SIG-M5 treated with dmso at 0.1 percent for 504 hours (cell line): ENCODE measurements at regions not wholly inside any gene's neighbourhood (a gene's known extent, or its start where the extent isn't known, plus 50 kb on each side); places are given as distances from the start of the nearest gene placed in this dataset.
A peak's percentile ranks its signal among the peaks of the same experiment; 100 is the strongest.

Source experiments
- DNase-seq: peaks from one replicate; lab custom pipeline; 2025; ENCODE audit not compliant: unreplicated experiment; lab: John Stamatoyannopoulos, UW

DNA sequence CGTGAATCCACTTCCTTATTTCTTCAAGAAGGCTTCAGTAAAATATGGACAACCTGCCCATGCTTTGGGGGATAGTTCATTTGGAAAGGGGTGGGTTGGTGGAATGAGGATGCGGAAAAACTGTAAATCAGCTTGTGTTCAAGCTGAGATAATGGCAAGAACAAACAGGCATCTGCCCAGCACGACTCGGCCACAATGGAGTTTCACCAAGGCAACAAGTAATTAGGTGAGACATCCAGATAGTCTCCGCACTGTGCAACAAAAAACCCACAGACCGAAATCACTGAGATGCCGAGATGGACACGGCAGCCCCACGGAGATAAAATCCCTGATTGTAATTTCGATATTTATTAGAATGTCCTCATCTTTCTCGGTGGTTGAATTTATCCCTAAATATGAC lies 455.2 kb downstream of the AJAP1 start:
- DNase-seq, result no peak

DNA sequence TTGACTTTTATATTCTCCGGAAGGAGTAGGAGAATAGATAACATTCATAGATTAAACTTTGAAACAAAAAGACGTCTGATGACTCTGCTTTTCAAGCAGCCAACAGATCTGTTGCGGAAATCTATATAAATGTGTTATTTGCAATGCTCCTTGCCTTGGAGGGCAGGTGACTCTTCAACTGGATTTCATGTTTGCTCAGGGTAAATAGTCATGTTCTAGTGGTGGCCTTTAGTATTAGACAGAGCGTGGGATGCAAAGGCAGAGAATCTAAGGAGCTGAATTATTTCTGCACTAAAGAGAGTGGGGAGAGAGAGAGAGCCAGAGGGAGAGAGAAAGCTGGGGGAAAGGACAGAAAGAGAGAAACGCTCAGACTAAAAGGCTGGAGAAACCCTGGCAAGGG lies 454.3 kb downstream of the AJAP1 start:
- DNase-seq, result no peak

DNA sequence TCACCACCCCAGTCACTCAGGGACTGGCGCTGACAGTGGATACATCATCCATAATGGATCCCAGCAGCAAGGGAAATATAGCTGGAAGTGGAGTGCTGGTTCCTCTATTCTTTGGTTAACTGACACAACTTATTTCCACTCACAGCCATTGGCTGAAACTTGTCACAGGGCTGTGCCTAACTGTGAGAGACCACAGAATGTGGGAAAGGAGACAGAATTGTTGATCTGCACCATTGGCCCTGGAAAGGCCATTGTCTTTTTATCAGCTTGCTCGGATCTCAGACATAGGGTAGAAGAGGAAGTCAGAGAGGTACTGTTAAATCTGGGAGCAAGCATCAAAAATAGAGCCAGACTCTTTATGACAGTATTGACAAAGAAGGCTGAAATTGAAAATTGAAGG lies 451.3 kb downstream of the AJAP1 start:
- DNase-seq, result no peak

DNA sequence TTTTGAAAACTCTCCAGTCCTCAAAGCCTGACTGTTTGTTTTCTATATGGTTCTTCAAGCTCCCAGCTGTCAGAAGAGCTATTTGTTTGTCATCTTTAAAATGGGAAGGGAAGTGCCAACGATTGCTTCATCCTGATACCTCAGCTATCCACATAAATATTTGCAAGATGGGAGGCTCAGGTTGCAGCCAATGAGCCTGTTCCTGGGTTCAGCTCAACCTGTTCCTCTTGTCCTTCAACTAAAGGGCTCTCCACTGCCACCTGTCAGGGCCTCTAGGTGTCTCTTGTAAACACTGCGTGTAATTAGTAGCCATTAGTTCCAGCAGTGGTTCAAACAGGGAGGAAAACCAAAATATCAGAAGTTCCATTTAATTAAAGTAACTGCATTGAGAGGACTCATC lies 445.1 kb downstream of the AJAP1 start:
- DNase-seq, result peak; percentile 49

DNA sequence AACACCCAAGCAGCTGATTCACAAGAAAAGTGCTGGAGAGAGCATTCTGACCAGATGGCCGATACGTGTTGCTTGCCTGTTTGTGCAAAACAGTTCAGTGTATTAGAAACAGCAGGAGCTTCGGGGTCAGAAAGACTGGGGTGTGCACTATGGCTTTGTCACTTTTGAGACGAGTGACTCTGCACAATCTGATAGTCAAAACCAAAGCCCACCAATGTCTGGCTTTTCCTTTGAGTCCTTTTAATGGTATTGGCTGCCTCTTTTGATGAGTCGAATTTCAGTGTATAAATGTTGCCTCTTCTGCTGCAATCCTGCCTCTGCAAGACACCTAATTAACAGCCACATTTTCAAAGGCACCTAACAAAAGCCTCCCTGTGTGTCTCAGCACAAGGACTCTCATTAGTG lies 444.6 kb downstream of the AJAP1 start:
- DNase-seq, result no peak

DNA sequence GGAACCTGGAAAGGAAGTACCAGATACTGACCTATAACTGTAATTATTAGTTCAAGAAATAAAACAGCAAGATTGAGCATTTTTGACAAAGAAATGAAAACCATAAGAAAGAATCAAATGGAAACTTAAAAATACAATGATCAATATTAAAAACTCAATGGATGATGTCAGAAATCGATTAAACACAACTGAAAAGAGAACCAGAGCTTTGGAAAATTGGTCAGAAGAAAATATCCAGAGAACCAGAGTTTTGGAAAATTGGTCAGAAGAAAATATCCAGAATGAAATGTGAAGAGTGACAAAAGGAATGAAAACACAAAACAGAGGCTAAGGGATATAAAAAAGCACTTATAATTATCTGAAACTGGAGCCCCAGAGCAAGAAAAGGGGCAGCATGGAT lies 438.6 kb downstream of the AJAP1 start:
- no peak for DNase-seq

DNA sequence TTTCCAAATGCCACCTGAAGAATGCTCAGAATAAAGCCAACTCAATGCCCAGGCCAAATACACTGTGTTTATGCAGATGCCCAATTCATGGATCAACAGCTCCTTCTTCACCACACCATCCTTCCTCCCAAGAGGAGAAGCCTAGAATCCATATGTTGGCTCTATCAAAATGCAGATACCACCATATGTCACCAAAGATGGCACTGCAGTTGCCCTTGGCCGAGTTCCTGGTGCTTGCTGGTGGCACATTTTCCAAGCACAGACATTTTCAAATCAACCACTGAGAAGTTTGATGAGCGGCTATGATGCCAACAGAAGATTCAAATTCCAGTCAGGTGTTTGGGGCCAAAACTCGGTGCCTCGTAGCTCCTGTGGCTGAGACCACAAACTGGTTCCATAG lies 430.3 kb downstream of the AJAP1 start:
- DNase-seq, result no peak

DNA sequence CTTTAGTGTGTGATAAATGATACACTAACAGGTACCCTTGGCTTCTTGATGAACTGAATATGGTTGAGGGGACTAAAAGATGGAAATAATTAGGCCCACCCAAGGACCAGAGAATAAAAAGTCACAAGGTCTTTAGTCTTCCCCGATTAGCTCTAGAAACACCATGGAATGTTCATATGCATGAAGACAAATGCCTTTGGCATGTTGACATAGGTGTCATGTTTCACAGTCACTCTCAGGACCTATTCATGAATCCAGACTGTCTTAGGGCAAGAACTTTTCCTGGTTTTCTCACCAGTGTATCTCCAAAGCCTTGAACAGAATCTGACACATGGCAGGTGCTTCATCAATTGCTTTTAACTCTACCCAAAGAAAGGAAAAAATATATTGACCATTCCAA lies 412.8 kb downstream of the AJAP1 start:
- no peak for DNase-seq

DNA sequence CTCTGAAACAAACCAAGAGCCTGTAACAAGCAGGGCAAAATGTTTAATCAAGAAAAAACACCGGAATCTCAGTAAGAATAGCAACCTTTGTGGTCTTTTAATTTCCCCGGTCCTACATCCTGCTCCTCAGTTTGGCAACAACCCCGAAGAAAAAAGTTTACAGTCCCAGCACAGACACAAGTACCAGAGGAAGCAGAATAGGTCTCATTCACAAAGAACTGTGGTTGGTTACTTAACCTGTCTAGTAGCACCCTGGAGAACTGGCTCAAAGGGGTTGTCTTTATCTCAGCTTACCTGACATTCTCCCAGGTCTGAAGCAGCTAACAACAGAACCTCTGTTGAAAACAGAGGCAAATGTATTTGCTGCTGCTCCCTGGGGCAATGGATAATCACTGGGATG lies 399.3 kb downstream of the AJAP1 start:
- DNase-seq, result no peak

DNA sequence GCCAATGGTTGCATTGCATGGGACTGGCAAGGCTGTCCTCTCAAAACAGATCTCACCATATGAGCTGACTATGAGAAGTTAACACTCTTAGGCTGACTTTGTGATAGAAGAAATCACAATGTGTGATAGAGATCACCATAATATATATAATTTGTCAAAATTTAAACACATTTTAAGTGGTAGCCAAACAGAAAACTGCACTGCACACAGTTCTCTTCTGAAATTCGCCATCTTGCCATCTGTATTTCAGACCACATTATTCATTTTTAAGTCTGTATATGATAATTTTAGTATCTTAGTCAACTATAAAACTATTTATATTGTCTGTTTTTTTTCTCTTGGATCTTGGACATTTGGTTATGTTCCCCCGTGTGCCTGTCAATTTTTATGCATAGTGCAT lies 374.7 kb downstream of the AJAP1 start:
- DNase-seq, result no peak

DNA sequence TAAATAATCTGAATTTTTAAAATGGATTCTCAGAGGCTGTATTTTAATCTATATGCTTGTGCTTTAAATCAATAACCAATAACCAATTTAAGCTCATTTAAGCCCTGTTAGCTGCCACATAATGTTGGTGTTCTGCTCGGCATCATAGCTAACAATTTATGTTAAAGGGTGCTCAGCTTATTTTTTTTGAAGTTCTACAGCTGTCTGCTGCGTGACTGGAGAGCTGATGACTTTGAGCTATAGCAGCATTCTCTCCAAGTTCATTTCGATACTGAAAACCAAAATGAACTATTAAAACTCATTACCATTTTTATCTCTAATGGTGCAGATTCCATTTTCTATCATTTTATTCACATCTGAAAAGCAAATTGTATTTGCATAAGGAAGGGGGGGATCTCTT lies 357.8 kb downstream of the AJAP1 start:
- no peak for DNase-seq

DNA sequence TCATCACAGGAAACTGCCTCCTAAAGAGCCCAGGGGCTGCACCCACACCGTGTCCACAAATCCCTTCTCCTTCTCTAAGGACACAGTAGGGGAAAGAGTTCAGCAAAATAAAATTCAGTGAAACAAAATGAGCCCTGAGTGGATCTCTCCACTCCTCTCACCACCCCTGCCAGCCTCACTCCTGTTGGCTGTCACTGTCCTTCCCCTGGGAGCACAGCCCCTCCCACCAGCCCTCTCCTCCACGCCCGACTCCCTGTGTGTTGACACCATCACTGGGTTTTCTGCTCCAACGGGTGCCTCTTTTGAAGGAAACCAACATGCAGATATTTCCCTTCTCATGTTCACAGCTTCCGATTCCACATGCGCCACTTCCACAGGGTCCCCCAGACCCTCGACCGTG lies 356.2 kb downstream of the AJAP1 start:
- DNase-seq, result no peak

DNA sequence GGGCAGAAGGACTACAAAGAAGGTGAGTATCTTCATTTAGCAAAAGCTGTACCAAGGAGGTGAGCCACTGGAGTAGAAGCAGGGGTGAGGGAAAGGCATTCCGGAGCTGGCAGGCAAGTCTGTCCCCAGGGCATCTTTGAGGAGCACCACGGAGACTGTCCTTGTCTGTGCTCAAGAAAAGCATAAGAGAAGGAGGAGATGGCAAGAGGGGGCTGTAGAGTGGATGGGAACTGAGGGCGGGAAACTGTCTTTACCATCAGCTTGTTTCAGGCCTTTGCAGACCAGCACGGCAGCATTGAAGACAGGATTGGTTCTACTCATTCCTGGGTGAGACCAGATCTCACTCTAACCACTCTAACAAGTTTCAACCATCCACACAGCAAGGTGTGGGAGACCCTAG lies 355.8 kb downstream of the AJAP1 start:
- no peak for DNase-seq

DNA sequence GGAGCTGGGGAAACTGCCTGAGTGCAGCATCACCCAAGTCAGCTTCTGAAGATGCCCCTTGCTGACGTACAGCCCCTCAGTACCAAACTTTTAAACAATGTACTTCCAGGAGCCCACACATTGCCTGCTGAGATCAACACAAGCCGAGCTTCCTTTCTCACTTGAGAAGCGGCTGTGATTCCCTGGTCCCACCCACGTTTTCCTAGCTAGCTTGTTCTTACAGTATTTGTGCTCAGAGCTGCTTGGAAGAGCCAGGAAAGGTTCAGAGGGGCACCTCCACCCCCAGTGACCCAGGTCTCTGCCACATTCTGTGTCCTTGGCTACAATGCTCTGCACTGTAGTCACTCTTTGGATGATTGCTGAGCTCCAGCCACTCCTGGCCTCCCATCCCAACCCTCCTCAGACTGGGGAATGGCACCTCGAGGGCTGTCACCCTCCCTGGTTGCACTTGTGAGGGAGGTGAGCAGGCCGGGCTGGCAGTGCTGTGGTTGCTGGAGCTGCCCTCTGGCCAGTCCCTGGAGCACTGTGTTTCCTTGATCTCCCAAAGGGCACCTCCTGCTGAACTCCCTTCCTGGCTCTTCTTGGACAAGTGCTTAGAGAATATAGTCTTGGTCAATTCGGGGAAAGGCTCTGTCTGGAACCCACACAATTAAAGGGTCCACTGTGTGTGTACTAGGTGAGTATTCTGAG lies 355.1 kb downstream of the AJAP1 start:
- DNase-seq, result no peak

DNA sequence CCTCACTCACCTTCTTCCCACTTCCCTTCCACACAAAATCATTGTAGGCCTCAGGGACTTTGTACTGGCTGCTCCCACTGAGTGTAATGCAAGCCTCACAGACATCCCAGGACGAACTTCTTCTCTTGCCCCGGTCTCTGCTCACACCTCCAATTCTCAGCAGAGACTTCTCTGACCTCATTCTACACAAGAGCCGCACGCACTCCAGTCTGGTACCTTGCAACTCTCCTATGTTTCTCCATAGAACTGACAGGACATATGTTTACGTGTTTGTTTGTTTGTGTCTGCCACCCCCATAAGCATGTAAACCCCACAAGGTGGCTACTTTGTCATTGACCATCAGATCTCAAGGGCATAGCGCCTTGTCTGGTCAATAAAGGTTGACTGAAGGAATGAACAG lies 350.8 kb downstream of the AJAP1 start:
- DNase-seq, result no peak

DNA sequence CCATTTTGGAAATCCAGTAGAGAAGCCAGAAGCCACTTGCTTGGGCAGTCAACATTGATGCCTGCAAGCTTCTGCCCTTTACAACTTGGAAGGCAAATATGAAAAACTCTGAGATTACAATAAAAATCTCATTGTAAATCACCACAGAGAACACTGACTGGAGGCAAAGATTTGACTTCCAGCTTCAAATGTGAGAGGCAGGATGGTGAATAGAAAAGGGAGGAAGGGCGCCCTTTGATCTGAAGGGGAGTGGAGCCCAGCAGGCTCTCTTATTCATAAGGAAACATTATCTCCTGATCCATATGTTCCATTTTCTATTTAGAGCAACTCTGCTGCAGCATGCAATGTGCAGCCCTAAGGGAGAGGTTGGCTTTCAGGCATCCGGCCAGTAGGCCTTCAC lies 348.3 kb downstream of the AJAP1 start:
- no peak for DNase-seq

DNA sequence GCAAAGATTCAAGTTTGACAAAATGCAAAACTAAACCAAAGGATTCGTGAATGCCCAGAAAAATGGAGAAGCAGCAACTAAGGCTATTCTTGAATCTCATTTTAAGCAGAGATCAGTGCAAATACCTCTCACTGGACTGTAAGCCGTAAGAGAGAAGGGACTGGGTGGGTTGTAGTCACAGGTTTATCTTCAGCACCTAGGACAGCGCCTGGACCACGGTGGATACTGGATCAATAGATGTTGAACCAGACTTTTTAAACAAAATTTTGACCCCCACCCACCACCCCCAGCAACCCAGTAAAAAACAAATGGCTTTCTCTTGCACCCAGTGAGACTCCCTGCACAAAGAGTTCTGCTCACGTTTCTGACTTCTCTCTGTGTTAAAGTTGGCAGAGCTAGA lies 347.1 kb downstream of the AJAP1 start:
- no peak for DNase-seq

DNA sequence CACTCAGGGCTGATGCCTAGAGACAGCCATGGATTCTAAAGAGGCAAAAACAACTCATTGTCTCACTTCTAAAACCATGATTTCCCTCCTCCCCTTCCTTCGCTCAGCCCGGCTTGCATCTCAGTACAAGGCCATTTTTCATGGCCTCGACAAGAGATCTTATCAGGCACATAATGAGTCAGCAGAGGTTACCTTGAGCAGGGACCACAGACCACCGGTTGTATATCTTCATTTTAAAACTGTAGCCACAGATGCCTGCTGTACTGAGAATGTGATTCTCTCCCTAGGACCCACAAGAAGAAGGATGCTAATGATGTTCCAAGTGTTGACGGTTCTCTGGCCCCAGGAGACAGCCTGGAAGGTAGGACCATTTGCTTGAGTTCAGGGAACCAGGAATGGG lies 331.9 kb downstream of the AJAP1 start:
- no peak for DNase-seq

DNA sequence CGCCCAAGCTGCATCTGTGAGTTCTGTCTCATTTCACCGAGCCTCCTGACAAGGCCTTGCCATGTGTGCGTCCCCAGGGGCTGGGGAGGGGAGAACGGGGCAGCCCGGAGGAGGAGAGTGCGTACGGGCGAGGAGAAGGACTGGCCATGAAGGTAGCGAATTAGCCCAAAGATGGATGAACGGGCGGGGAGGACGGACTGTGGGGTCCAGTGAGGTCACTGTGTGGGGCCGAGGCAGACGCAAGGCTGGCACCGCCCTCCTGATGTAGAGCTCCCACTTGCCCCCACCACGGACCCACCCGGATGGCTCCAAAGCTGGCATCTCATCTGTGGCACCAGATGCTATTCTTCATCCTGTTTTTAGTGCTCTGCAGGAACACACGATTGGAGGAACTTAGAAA lies 330.4 kb downstream of the AJAP1 start:
- no peak for DNase-seq

DNA sequence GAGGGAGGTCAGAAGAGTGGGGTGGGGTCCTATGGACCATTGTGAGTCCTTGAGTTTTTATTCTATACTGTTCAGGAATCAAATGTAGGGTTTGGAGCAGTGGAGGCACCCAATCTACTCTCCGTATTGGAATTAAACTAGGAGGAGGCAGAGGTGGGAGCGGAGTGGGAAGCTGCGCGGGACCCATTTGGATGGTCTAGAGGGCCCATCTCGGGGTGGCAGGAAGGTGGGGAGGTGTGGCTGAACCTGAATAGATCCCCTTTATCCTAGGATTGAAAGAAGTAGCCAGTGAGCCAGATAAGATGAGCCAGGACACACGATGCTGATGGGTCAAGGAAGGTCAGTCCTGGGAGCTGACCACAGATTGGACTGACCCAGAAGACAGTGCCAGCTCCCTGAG lies 325.8 kb downstream of the AJAP1 start:
- DNase-seq, result no peak

DNA sequence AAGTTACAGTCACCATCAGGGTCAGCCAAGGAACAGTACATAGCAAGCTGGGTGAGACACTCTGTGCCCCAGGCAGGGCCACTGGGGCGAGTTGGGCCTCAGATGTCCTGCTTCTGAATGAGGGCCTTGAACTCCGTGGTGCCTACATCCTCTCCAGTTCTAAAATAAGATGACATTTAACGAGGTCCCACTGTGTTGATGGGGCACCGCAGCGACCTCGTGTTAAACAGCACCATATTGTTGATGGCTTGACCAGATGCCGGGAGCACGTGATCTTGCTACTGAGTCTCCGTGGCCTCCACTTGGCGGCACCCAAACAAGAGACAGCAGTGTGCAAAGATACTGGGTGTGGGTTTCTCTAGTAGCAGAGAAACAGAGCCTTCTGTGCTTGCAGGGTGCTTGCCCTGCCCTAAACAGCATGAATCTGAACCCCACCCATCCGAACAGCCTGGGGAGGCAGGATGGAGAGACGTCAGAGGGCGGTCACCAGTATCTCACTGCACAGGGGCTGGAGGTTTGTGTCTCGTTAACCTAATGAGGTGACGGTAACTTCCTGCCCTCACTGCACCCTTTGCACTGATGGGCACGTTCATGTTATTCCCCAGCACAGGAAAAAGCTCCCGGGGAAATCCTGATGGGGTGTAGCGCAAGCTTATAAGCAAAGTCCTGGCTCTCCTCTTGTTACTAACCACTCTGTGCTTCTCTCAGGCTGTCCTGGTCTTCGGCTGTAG lies 324.4 kb downstream of the AJAP1 start:
- DNase-seq, result no peak

DNA sequence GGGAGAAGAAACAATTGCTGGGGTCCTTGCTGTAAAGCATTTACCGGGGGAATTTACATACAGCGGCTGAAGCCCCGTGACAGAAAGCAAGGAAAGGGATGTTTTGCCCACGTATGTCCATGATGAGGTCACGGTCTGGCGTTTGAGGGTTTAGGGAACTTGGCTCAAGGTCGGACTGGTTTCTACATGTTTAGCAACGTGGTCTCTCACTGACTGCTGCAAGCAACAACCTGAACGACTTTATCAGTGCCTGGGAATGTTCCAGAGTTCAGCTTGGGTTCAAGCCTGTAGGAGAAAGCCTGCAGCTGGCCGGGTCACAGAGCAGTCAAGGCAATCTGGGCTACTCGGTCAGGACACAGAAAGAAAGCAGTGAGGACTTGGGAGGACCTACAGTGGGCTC lies 323.3 kb downstream of the AJAP1 start:
- DNase-seq, result no peak

DNA sequence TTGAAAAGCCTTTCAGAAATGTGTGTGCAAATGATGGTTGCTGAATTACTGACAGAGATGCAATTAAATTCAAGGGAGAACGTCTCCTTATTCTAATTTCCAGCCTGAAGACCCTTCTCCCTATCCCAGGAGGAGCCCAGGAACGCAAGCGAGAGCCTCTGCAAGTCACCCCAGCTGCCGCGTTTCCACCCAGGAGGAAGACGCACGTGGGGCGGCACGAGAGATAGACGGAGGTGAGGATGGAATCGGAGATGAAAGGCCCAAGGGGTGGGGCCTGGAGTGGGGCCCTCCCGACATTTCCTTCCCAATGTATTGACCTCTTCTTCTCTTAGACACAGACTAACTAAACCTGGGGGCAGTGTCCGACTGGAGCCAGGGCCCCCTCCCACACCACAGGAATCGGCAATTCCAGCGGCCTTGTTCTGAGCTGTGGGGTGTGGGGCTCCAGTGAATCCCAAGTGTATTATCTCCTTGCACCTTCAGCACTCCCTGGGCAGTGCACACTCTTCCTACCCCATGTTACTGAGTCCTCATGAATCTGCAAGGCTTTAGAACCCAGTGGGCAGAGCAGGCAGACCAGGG lies 322.5 kb downstream of the AJAP1 start:
- DNase-seq, result no peak
